B cell (primary cell): ENCODE measurements at regions not wholly inside any gene's neighbourhood (a gene's known extent, or its start where the extent isn't known, plus 50 kb on each side); places are given as distances from the start of the nearest gene placed in this dataset.

Source experiments
- ATAC-seq: fragments of 200-7000 bp; cut with Tn5 transposase; one replicate; pipeline ENCODE4 v1.10.0; 2021; ENCODE audit warnings: low read depth, mild to moderate bottlenecking, moderate number of reproducible peaks, moderate library complexity
- CTCF ChIA-PET: fragments of 350-600 bp; sonication (Branson Sonifier 250); formaldehyde crosslinking; loops from one replicate; lab custom pipeline; 2021; ENCODE audit warnings: antibody characterized with exemption, inconsistent platforms; lab: Charles Lee
- POLR2A ChIA-PET: fragments of 350-600 bp; sonication (Branson Sonifier 250); formaldehyde crosslinking; loops from one replicate; lab custom pipeline; 2021; ENCODE audit warnings: antibody characterized with exemption; lab: Charles Lee
- DNase-seq: peaks from one replicate; pipeline ENCODE4 v3.0.0; 2013
- H2AFZ ChIP-seq: 2 replicates; pipeline ENCODE4 v1.6.1; 2012; ENCODE audit warnings: mild to moderate bottlenecking, low read depth, low read length; ENCODE audit not compliant: insufficient read depth, poor library complexity, severe bottlenecking
- H3K27ac ChIP-seq, 2 donors: 1 replicate in 1 of 2; 2 replicates in 1 of 2; pipeline ENCODE4 v1.5.1; 2012 to 2013; ENCODE audit warnings: low read length in 2 of 2, mild to moderate bottlenecking in 2 of 2, moderate library complexity in 1 of 2
- H3K27me3 ChIP-seq, 4 experiments: fragments of 200-600 bp in 1 of 4; sonication (generic) in 1 of 4; replicated peaks in 1 of 4; 1 replicate in 2 of 4; 2 replicates in 2 of 4; pipeline versions ENCODE4 v1.6.1 to v1.7.0; 2013 to 2016; ENCODE audit warnings: low read length in 3 of 4, mild to moderate bottlenecking in 2 of 4, mixed read lengths in 1 of 4, moderate library complexity in 1 of 4; ENCODE audit not compliant: insufficient read depth in 4 of 4, control insufficient read depth in 3 of 4; ENCODE audit errors: control extremely low read depth in 1 of 4
- H3K36me3 ChIP-seq, 2 experiments: replicated peaks in 1 of 2; 1 replicate in 1 of 2; 2 replicates in 1 of 2; pipeline versions ENCODE4 v1.6.1 to v1.7.1; 2013; ENCODE audit warnings: low read length in 1 of 2; ENCODE audit not compliant: insufficient read depth in 2 of 2, control insufficient read depth in 1 of 2; ENCODE audit errors: control extremely low read depth in 1 of 2, extremely low read depth in 1 of 2
- H3K4me1 ChIP-seq, 2 donors: fragments of 200-600 bp in 1 of 2; sonication (generic) in 1 of 2; 1 replicate in 1 of 2; 2 replicates in 1 of 2; pipeline versions ENCODE4 v1.5.1 to v1.6.1; 2013 to 2017; ENCODE audit warnings: low read length in 2 of 2; ENCODE audit not compliant: control insufficient read depth in 2 of 2, insufficient read depth in 2 of 2
- H3K4me2 ChIP-seq: replicated peaks from 2 replicates; pipeline ENCODE3; 2012; ENCODE audit warnings: mild to moderate bottlenecking, low read depth, low read length; ENCODE audit not compliant: poor library complexity, severe bottlenecking
- H3K4me3 ChIP-seq, 5 experiments: fragments of 200-600 bp in 1 of 5; sonication (generic) in 1 of 5; 1 replicate in 3 of 5; 2 replicates in 2 of 5; pipeline versions ENCODE4 v1.5.1 to v1.7.0; 2011 to 2016; ENCODE audit warnings: low read length in 4 of 5, mild to moderate bottlenecking in 4 of 5, low read depth in 2 of 5, control low read depth in 1 of 5, moderate library complexity in 1 of 5; ENCODE audit not compliant: insufficient read depth in 1 of 5; ENCODE audit errors: control extremely low read depth in 1 of 5, extremely low read depth in 1 of 5
- H3K79me2 ChIP-seq: fragments of 200-600 bp; sonication (generic); one replicate; pipeline ENCODE4 v1.6.0; 2016; ENCODE audit warnings: low read length; ENCODE audit not compliant: control insufficient read depth, insufficient read depth
- H3K9ac ChIP-seq: fragments of 200-600 bp; sonication (generic); 2 replicates; pipeline ENCODE4 v1.6.1; 2017; ENCODE audit warnings: mild to moderate bottlenecking, low read length, moderate library complexity
- H3K9me3 ChIP-seq, 3 donors: one replicate each; pipeline versions ENCODE4 v1.6.1 to v1.7.1; 2013; ENCODE audit warnings: low read length in 2 of 3; ENCODE audit not compliant: control insufficient read depth in 2 of 3, insufficient read depth in 1 of 3; ENCODE audit errors: control extremely low read depth in 1 of 3
- H4K20me1 ChIP-seq: 2 replicates; pipeline ENCODE4 v1.6.0; 2012; ENCODE audit warnings: mild to moderate bottlenecking, low read length; ENCODE audit not compliant: insufficient read depth, control insufficient read depth, poor library complexity, severe bottlenecking
- H3K27ac Mint-ChIP-seq: one replicate; pipeline ENCODE4 v1.8.0; 2021; ENCODE audit warnings: mixed read lengths
- H3K27me3 Mint-ChIP-seq: one replicate; pipeline ENCODE4 v1.8.0; 2021; ENCODE audit warnings: mixed read lengths
- H3K4me1 Mint-ChIP-seq: one replicate; pipeline ENCODE4 v1.8.0; 2021; ENCODE audit warnings: mixed read lengths
- H3K4me3 Mint-ChIP-seq: one replicate; pipeline ENCODE4 v1.8.0; 2021; ENCODE audit warnings: mixed read lengths
- H3K9me3 Mint-ChIP-seq: one replicate; pipeline ENCODE4 v1.8.0; 2022; ENCODE audit warnings: mixed read lengths; ENCODE audit not compliant: insufficient read depth
- EZH2 ChIP-seq: IDR thresholded peaks from 2 replicates; pipeline ENCODE4 v1.6.1; 2012; ENCODE audit warnings: borderline replicate concordance, low read depth, mild to moderate bottlenecking, moderate library complexity, low read length; ENCODE audit not compliant: insufficient read depth, poor library complexity, severe bottlenecking
- WGBS: methylation state at CpG from one replicate; pipeline ENCODE4 v1.1.5; 2013; ENCODE audit warnings: missing lambda C conversion rate; ENCODE audit not compliant: insufficient coverage; 5-methylcytosine and 5-hydroxymethylcytosine counted together
- intact Hi-C: fragments of 100-400 bp; cut with micrococcal nuclease; formaldehyde crosslinking; loops from one replicate; pipeline ENCODE4 v1.10.0; 2022
- TF ChIP-seq, protein P1 (sequence below): fragments of 200-600 bp; IDR thresholded peaks from one replicate; pipeline ENCODE4 v1.8.0; 2022; ENCODE audit warnings: antibody characterized with exemption, mild to moderate bottlenecking

DNA sequence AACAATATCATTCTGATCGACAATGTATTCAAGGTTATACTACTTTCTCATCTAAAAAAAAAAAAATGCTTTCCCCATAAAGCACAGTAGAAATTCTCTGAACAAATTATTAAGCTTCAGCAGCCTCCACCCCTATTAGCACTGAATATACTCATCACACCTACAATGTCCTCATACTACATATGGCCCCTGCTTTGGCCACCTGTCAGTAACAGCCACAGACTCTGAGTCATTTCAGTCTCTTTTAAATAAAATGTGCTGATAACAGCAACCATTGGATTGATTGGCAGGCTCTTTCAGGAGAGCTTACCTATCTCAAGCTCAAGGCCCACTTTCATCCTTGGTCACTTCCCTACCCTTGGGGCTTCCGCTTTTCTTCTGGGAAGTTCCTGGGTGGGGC lies 236.7 kb downstream of the TMX3 start:
- Mint-ChIP-seq H3K27ac (no peak overlapping the region), H3K4me1 (no peaks in the 10 kb centered on the region), H3K4me3 (no peak overlapping the region), H3K9me3 (no peaks in the 10 kb centered on the region), H3K27me3 (no peaks in the 10 kb centered on the region)
- intact Hi-C loops: no loop called here
- H3K27me3 ChIP-seq: no peaks in the 10 kb centered on the region
- H3K79me2 ChIP-seq: no peaks in the 10 kb centered on the region
- H3K9me3 ChIP-seq: no peaks in the 10 kb centered on the region
- no peak for TF ChIP-seq EZH2
- TF ChIP-seq, protein P1, sequence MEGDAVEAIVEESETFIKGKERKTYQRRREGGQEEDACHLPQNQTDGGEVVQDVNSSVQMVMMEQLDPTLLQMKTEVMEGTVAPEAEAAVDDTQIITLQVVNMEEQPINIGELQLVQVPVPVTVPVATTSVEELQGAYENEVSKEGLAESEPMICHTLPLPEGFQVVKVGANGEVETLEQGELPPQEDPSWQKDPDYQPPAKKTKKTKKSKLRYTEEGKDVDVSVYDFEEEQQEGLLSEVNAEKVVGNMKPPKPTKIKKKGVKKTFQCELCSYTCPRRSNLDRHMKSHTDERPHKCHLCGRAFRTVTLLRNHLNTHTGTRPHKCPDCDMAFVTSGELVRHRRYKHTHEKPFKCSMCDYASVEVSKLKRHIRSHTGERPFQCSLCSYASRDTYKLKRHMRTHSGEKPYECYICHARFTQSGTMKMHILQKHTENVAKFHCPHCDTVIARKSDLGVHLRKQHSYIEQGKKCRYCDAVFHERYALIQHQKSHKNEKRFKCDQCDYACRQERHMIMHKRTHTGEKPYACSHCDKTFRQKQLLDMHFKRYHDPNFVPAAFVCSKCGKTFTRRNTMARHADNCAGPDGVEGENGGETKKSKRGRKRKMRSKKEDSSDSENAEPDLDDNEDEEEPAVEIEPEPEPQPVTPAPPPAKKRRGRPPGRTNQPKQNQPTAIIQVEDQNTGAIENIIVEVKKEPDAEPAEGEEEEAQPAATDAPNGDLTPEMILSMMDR: no peak
- no peaks in the 10 kb centered on the region for H3K4me1 ChIP-seq
- no peak overlapping the region for H3K4me2 ChIP-seq
- no peak overlapping the region for H2AFZ ChIP-seq
- H3K9ac ChIP-seq: no peak overlapping the region
- ATAC-seq (no peak), DNase-seq (no peak)
- CTCF ChIA-PET: no interaction called here
- H4K20me1 ChIP-seq: no peaks in the 10 kb centered on the region
- no peaks in the 10 kb centered on the region for H3K36me3 ChIP-seq
- 100% methylated on average over 1 of the region's 2 CpGs for WGBS
- H3K4me3 ChIP-seq: no peak overlapping the region
- H3K27ac ChIP-seq: no peak overlapping the region
- POLR2A ChIA-PET: no interaction called here

GRCh38 chr18:68475883-68476282 lies 239.0 kb downstream of the TMX3 start:
- CTCF ChIA-PET: no interaction called here
- H3K36me3 ChIP-seq: no peaks in the 10 kb centered on the region
- Mint-ChIP-seq H3K4me1 (no peaks in the 10 kb centered on the region), H3K27me3 (no peaks in the 10 kb centered on the region), H3K9me3 (no peaks in the 10 kb centered on the region), H3K4me3 (no peak overlapping the region), H3K27ac (no peak overlapping the region)
- H3K9ac ChIP-seq: no peak overlapping the region
- no peaks in the 10 kb centered on the region for H4K20me1 ChIP-seq
- no peak overlapping the region for H2AFZ ChIP-seq
- no peaks in the 10 kb centered on the region for H3K4me1 ChIP-seq
- DNase-seq: no peak
- no peak overlapping the region for H3K27ac ChIP-seq
- TF ChIP-seq, protein P1: no peak
- TF ChIP-seq EZH2: no peak
- intact Hi-C loops: no loop called here
- H3K4me3 ChIP-seq: no peak overlapping the region
- WGBS: no CpG with 5 or more reads among the region's 3 CpGs
- no peak overlapping the region for H3K4me2 ChIP-seq
- H3K79me2 ChIP-seq: no peaks in the 10 kb centered on the region
- H3K27me3 ChIP-seq: no peaks in the 10 kb centered on the region
- H3K9me3 ChIP-seq: no peaks in the 10 kb centered on the region
- no peak for ATAC-seq
- POLR2A ChIA-PET: no interaction called here
